Progenitor cell of endocrine pancreas (in vitro differentiated cells): ENCODE measurements at regions not wholly inside any gene's neighbourhood (a gene's known extent, or its start where the extent isn't known, plus 50 kb on each side); places are given as distances from the start of the nearest gene placed in this dataset.
A peak's percentile ranks its signal among the peaks of the same experiment; 100 is the strongest.
"Not testable (repeated sequence)": the region's sequence is repeated elsewhere in the genome, so short reads cannot be mapped to it uniquely, and the experiment has no call there.

ENCODE experiments used
- DNase-seq: peaks from one replicate; pipeline ENCODE4 v3.0.0; 2021; ENCODE audit warnings: low spot score; ENCODE audit not compliant: unreplicated experiment
- H3K27ac Mint-ChIP-seq: 2 replicates; pipeline ENCODE4 v1.8.0; 2021; ENCODE audit warnings: mild to moderate bottlenecking, moderate library complexity, mixed read lengths
- H3K27me3 Mint-ChIP-seq: 2 replicates; pipeline ENCODE4 v1.8.0; 2021; ENCODE audit warnings: mixed read lengths
- H3K36me3 Mint-ChIP-seq: 2 replicates; pipeline ENCODE4 v1.8.0; 2022; ENCODE audit warnings: mixed read lengths; ENCODE audit not compliant: insufficient read depth
- H3K4me1 Mint-ChIP-seq: 2 replicates; pipeline ENCODE4 v1.8.0; 2021; ENCODE audit warnings: low read depth, mixed read lengths
- H3K4me3 Mint-ChIP-seq: 2 replicates; pipeline ENCODE4 v1.8.0; 2021; ENCODE audit warnings: low read depth, mild to moderate bottlenecking, moderate library complexity, mixed read lengths
- H3K9me3 Mint-ChIP-seq: 2 replicates; pipeline ENCODE4 v1.8.0; 2021; ENCODE audit warnings: low read depth, mixed read lengths
- TF ChIP-seq, protein P1 (sequence below): fragments of 200-600 bp; sonication (generic); IDR thresholded peaks from one replicate; pipeline ENCODE4 v1.5.0; 2021; ENCODE audit warnings: antibody characterized with exemption, mild to moderate bottlenecking; ENCODE audit not compliant: unreplicated experiment

DNA sequence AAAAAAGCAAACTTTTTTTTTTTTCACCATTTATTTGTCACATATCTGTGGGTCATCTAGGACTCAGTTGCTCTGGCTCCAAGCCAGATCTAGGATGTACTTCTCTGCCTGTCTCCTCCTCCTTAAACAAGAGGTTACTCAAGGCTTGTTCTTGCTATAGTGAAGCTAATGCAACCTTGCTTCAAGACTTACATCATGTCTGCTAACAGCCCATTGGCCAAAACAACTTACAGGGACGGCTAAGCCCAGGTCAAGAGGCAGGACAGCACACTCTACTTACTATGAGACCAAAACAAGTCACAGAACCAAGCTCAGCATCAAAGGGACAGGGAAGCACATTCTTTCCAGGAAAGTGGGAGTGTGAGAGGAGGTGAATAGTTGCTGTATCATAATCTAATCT lies 123.8 kb upstream of the BNIP2 start:
- TF ChIP-seq, protein P1, sequence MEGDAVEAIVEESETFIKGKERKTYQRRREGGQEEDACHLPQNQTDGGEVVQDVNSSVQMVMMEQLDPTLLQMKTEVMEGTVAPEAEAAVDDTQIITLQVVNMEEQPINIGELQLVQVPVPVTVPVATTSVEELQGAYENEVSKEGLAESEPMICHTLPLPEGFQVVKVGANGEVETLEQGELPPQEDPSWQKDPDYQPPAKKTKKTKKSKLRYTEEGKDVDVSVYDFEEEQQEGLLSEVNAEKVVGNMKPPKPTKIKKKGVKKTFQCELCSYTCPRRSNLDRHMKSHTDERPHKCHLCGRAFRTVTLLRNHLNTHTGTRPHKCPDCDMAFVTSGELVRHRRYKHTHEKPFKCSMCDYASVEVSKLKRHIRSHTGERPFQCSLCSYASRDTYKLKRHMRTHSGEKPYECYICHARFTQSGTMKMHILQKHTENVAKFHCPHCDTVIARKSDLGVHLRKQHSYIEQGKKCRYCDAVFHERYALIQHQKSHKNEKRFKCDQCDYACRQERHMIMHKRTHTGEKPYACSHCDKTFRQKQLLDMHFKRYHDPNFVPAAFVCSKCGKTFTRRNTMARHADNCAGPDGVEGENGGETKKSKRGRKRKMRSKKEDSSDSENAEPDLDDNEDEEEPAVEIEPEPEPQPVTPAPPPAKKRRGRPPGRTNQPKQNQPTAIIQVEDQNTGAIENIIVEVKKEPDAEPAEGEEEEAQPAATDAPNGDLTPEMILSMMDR, result no peak
- peaks cover 6% of the 10 kb centered on the region for H3K4me1 Mint-ChIP-seq
- H3K9me3 Mint-ChIP-seq, result no peaks in the 10 kb centered on the region
- H3K27me3 Mint-ChIP-seq, result peaks cover 33% of the 10 kb centered on the region
- no peak for DNase-seq
- H3K27ac Mint-ChIP-seq, result no peak overlapping the region
- H3K4me3 Mint-ChIP-seq, result no peak overlapping the region
- no peaks in the 10 kb centered on the region for H3K36me3 Mint-ChIP-seq

DNA sequence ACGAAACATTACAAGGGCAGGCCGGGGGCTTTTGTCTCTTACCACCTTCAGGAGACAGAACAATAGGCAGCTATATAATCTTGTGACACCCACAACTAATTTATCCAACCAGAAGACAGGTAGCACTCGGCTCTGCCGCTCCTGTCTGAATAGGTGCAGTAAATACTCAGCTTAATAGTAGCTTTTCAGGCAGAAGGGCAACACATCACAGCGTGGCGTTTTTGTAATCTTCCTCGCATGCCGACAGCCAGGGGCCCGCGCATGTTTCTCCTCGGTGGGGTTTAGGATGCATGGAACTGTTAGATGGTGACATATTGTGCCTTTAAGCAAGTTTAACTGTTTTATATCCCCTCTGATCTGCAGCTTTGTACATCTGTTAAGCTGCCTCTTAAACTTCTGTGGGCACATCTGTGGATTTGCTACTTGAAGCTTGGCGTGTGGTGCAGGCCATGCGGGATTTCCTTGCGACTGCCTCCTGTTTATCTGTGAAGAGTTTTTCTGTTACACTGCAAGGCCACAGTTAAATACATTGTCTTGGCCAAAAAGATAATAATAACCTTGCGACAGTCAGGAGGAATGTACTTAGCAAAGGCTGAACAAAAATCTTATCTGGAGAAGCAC lies 123.2 kb upstream of the BNIP2 start:
- H3K27ac Mint-ChIP-seq, result no peak overlapping the region
- H3K4me3 Mint-ChIP-seq, result no peak overlapping the region
- DNase-seq, result no peak
- H3K4me1 Mint-ChIP-seq, result peaks cover 6% of the 10 kb centered on the region
- TF ChIP-seq, protein P1, result no peak
- H3K36me3 Mint-ChIP-seq, result no peaks in the 10 kb centered on the region
- H3K9me3 Mint-ChIP-seq, result no peaks in the 10 kb centered on the region
- peaks cover 28% of the 10 kb centered on the region for H3K27me3 Mint-ChIP-seq

DNA sequence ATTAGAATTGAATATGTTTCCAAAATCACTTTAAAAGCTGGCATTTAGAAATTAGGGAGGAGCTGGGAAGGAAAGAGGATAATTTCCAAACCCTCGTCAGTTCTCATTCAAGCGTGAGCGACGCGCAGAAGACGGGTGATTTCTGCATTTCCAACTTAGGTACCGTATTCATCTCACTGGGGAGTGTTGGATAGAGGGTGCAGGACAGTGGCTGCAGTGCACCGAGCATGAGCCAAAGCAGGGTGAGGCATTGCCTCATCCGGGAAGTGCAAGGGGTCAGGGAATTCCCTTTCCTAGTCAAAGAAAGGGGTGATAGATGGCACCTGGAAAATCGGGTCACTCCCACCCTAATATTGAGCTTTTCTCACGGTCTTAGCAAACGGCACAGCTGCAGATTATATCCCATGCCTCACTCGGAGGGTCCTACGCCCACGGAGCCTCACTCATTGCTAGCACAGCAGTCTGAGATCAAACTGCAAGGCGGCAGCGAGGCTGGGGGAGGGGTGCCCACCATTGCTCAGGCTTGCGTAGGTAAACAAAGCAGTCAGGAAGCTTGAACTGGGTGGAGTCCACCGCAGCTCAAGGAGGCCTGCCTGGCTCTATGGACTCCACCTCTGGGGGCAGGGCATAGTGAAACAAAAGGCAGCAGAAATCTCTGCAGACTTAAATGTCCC lies 114.3 kb upstream of the BNIP2 start:
- not testable (repeated sequence) for H3K27me3 Mint-ChIP-seq, H3K36me3 Mint-ChIP-seq, H3K4me1 Mint-ChIP-seq
- Mint-ChIP-seq H3K4me3 (peak overlapping the region; percentile 64), H3K27ac (peak overlapping the region; percentile 35), H3K9me3 (peaks cover 14% of the 10 kb centered on the region)
- DNase-seq, result peak; percentile 23

GRCh38 chr15:59801649-59802048 lies 112.5 kb upstream of the BNIP2 start:
- DNase-seq, result no peak
- no peak overlapping the region for H3K4me3 Mint-ChIP-seq
- TF ChIP-seq, protein P1, result no peak

GRCh38 chr15:59798605-59798917 lies 109.4 kb upstream of the BNIP2 start:
- H3K9me3 Mint-ChIP-seq, result no peaks in the 10 kb centered on the region
- peaks cover 22% of the 10 kb centered on the region for H3K27me3 Mint-ChIP-seq
- H3K27ac Mint-ChIP-seq, result no peak overlapping the region
- peaks cover 20% of the 10 kb centered on the region for H3K4me1 Mint-ChIP-seq
- TF ChIP-seq, protein P1, result no peak
- no peaks in the 10 kb centered on the region for H3K36me3 Mint-ChIP-seq
- DNase-seq, result no peak
- no peak overlapping the region for H3K4me3 Mint-ChIP-seq

More at GRCh38 chr15:59801649-59802048, 112.5 kb upstream of the BNIP2 start:
- Mint-ChIP-seq H3K27ac (no peak overlapping the region), H3K36me3 (peaks cover 4% of the 10 kb centered on the region), H3K27me3 (peaks cover 10% of the 10 kb centered on the region), H3K9me3 (peaks cover 14% of the 10 kb centered on the region), H3K4me1 (peaks cover 10% of the 10 kb centered on the region)
